ENCODE measurements at regions not wholly inside any gene's neighbourhood (a gene's known extent, or its start where the extent isn't known, plus 50 kb on each side); places are given as distances from the start of the nearest gene placed in this dataset.

DNA sequence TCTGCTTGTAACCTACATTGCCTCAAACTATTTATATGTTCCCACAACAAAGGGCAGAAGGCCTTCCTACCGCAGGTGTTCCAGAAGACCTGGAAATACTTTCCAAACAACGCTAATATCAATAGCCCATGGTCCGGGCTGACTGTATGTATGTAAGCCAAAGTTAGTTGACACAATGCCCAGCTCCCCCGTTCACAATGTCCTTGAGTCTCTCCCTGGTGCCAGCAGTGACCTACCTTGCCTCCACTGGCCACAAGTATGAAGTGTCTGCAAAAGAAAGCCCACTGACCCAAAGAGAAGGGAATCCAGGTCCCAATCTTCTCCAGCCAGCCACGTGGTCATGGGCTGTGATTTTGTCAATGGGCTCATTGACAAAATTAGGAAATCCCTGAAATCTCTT, 118.6 kb downstream of the DLEU7 start:
- TF ChIP-seq, protein P1, sequence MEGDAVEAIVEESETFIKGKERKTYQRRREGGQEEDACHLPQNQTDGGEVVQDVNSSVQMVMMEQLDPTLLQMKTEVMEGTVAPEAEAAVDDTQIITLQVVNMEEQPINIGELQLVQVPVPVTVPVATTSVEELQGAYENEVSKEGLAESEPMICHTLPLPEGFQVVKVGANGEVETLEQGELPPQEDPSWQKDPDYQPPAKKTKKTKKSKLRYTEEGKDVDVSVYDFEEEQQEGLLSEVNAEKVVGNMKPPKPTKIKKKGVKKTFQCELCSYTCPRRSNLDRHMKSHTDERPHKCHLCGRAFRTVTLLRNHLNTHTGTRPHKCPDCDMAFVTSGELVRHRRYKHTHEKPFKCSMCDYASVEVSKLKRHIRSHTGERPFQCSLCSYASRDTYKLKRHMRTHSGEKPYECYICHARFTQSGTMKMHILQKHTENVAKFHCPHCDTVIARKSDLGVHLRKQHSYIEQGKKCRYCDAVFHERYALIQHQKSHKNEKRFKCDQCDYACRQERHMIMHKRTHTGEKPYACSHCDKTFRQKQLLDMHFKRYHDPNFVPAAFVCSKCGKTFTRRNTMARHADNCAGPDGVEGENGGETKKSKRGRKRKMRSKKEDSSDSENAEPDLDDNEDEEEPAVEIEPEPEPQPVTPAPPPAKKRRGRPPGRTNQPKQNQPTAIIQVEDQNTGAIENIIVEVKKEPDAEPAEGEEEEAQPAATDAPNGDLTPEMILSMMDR (IDR thresholded peaks at IDR 0.05; ENCODE audit: insufficient read depth, missing control alignments): no peak
- no peak for FAIRE-seq

DNA sequence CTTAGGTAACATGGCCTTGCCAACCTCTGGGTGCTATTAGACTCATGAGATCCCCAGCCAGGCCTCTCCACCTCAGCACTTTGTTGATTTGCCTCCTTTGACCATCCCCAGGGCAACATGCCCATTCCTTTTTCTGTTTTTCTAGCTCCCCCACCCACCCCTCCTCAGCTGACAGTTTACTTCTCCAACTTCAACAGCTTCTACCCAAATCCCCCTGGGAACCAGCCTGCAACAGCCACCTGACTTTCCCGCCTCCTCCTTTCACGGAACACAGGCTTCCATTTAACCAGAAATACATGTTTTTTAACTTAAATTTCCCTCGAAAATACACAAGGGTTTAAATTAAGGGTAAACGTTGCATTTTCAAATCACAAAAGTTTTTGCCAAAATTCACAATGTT, 117.3 kb downstream of the DLEU7 start:
- TF ChIP-seq, protein P1 (IDR thresholded peaks at IDR 0.05; ENCODE audit: insufficient read depth, missing control alignments): no peak
- no peak for FAIRE-seq
- DNase-seq (ENCODE audit: insufficient read length, low spot score): no peak

More for the DNA sequence above, 118.6 kb downstream of the DLEU7 start:
- no peak for DNase-seq (ENCODE audit: insufficient read length, low spot score)

GRCh38 chr13:50729177-50729576, 114.3 kb downstream of the DLEU7 start:
- TF ChIP-seq, protein P1 (IDR thresholded peaks at IDR 0.05; ENCODE audit: insufficient read depth, missing control alignments): no peak
- no peak for FAIRE-seq
- no peak for DNase-seq (ENCODE audit: insufficient read length, low spot score)

GRCh38 chr13:50730496-50731351, 112.8 kb downstream of the DLEU7 start:
- no peak for DNase-seq (ENCODE audit: insufficient read length, low spot score)
- TF ChIP-seq, protein P1 (IDR thresholded peaks at IDR 0.05; ENCODE audit: insufficient read depth, missing control alignments): no peak
- FAIRE-seq: no peak

GRCh38 chr13:50731400-50731799, 112.1 kb downstream of the DLEU7 start:
- FAIRE-seq: no peak
- DNase-seq (ENCODE audit: insufficient read length, low spot score): no peak
- TF ChIP-seq, protein P1 (IDR thresholded peaks at IDR 0.05; ENCODE audit: insufficient read depth, missing control alignments): no peak

GRCh38 chr13:50732712-50733111, 110.8 kb downstream of the DLEU7 start:
- TF ChIP-seq, protein P1 (IDR thresholded peaks at IDR 0.05; ENCODE audit: insufficient read depth, missing control alignments): no peak
- FAIRE-seq: no peak
- DNase-seq (ENCODE audit: insufficient read length, low spot score): no peak

DNA sequence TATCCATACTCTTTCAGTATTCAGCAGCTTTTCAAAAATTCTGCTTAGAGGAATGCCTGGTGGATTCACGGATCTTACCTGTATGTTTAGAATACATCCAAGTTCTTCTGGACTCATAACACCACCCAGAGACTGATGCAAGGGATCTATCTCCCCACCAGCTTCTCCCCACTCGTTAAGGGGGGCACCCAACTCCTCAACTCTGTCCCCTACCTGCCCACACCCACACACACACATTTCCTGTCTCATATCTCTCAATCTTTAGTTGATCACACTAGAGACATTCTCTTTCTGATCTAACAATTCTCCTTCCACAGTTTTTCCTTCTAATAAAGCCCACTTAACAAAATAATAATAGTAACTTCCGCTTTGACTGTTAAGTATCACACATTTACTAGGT, 110.1 kb downstream of the DLEU7 start:
- no peak for DNase-seq (ENCODE audit: insufficient read length, low spot score)
- no peak for FAIRE-seq
- TF ChIP-seq, protein P1 (IDR thresholded peaks at IDR 0.05; ENCODE audit: insufficient read depth, missing control alignments): no peak

Measured in D721Med (cell line).